GM21526 (cell line): ENCODE measurements at regions not wholly inside any gene's neighbourhood (a gene's known extent, or its start where the extent isn't known, plus 50 kb on each side); places are given as distances from the start of the nearest gene placed in this dataset.
A peak's percentile ranks its signal among the peaks of the same experiment; 100 is the strongest.
"Not testable (repeated sequence)": the region's sequence is repeated elsewhere in the genome, so short reads cannot be mapped to it uniquely, and the experiment has no call there.

Experiments used
- ATAC-seq: cut with Tn5 transposase; IDR thresholded peaks from one replicate; pipeline ENCODE4 v1.9.1; 2021; ENCODE audit warnings: moderate library complexity; ENCODE audit not compliant: unreplicated experiment, low FRiP score

- no peak for ATAC-seq
Observed at GRCh38 chr11:106152013-106152412, 74.6 kb downstream of the AASDHPPT start.

- no peak for ATAC-seq
Observed at GRCh38 chr11:106152824-106153223, 75.4 kb downstream of the AASDHPPT start.

GRCh38 chr11:106156290-106156937 lies 79.0 kb downstream of the AASDHPPT start:
- ATAC-seq: peak; percentile 70

- no peak for ATAC-seq
Observed at GRCh38 chr11:106158406-106158805, 80.9 kb downstream of the AASDHPPT start.

GRCh38 chr11:106159836-106160235 lies 82.4 kb downstream of the AASDHPPT start:
- no peak for ATAC-seq

- ATAC-seq: no peak
Observed at GRCh38 chr11:106160494-106160893, 83.0 kb downstream of the AASDHPPT start.

GRCh38 chr11:106161775-106162634 lies 84.5 kb downstream of the AASDHPPT start:
- ATAC-seq: no peak

GRCh38 chr11:106167085-106167484 lies 89.6 kb downstream of the AASDHPPT start:
- ATAC-seq: no peak

- ATAC-seq: no peak
Observed at GRCh38 chr11:106172386-106172991, 95.0 kb downstream of the AASDHPPT start.

- ATAC-seq: no peak
Observed at GRCh38 chr11:106173291-106173690, 95.8 kb downstream of the AASDHPPT start.

GRCh38 chr11:106174003-106174402 lies 96.5 kb downstream of the AASDHPPT start:
- not testable (repeated sequence) for ATAC-seq

- no peak for ATAC-seq
Observed at GRCh38 chr11:106176817-106177216, 99.4 kb downstream of the AASDHPPT start.

- ATAC-seq: no peak
Observed at GRCh38 chr11:106177311-106177710, 99.8 kb downstream of the AASDHPPT start.

GRCh38 chr11:106178361-106178760 lies 100.9 kb downstream of the AASDHPPT start:
- no peak for ATAC-seq

- no peak for ATAC-seq
Observed at GRCh38 chr11:106179048-106179447, 101.6 kb downstream of the AASDHPPT start.

GRCh38 chr11:106186630-106187029 lies 109.2 kb downstream of the AASDHPPT start:
- no peak for ATAC-seq

GRCh38 chr11:106187860-106188456 lies 110.5 kb downstream of the AASDHPPT start:
- no peak for ATAC-seq

GRCh38 chr11:106193956-106194355 lies 116.5 kb downstream of the AASDHPPT start:
- no peak for ATAC-seq

- no peak for ATAC-seq
Observed at GRCh38 chr11:106197438-106197837, 120.0 kb downstream of the AASDHPPT start.

GRCh38 chr11:106202935-106203620 lies 125.6 kb downstream of the AASDHPPT start:
- no peak for ATAC-seq
